ENCODE measurements at regions not wholly inside any gene's neighbourhood (a gene's known extent, or its start where the extent isn't known, plus 50 kb on each side); places are given as distances from the start of the nearest gene placed in this dataset.

- TF ChIP-seq JUN (CRISPR knock-in tag; IDR thresholded peaks at IDR 0.05) (no peak), CTCF (IDR thresholded peaks at IDR 0.05) (no peak), NFATC4 (CRISPR knock-in tag; IDR thresholded peaks at IDR 0.05) (no peak), ZNF416 (CRISPR knock-in tag; IDR thresholded peaks at IDR 0.05) (no peak), NR3C1 (CRISPR knock-in tag; conservative IDR thresholded peaks at IDR 0.05; ENCODE audit: low read depth) (no peak), GABPB1 (CRISPR knock-in tag; IDR thresholded peaks at IDR 0.05) (no peak), ZNF425 (CRISPR knock-in tag; conservative IDR thresholded peaks at IDR 0.05) (no peak), ZNF232 (CRISPR knock-in tag; IDR thresholded peaks at IDR 0.05) (no peak), TCF7 (CRISPR knock-in tag; IDR thresholded peaks at IDR 0.05; ENCODE audit: low read depth) (no peak), FOXP1 (CRISPR knock-in tag; IDR thresholded peaks at IDR 0.05; ENCODE audit: borderline replicate concordance) (no peak), ELF4 (CRISPR knock-in tag; IDR thresholded peaks at IDR 0.05; ENCODE audit: low read depth) (no peak), ATF3 (CRISPR knock-in tag; conservative IDR thresholded peaks at IDR 0.05) (no peak)
These were observed 361.9 kb upstream of the KCNMB2 start for GRCh38 chr3:178174201-178174915.
